ENCODE measurements at regions not wholly inside any gene's neighbourhood (a gene's known extent, or its start where the extent isn't known, plus 50 kb on each side); places are given as distances from the start of the nearest gene placed in this dataset.

DNA sequence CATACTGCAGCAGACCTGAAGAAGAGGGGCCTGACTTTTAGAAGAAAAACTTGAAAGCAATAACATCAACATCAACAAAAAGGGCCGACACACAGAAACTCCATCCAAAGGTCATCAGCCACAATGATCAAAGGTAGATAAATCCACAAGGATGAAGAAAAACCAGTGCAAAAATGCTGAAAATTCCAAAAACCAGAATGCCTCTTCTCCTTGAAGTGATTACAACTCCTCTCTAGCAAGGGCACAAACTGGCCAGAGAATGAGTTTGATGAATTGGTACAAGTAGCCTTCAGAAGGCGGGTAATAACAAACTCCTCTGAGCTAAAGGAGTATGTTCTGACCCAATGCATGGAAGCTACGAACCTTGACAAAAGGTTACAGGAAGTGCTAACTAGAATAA, 186.2 kb upstream of the RAI14 start:
- no peak for TF ChIP-seq POLR2A (IDR thresholded peaks at IDR 0.05; ENCODE audit: low read depth, low read length)
- TF ChIP-seq TAF1 (IDR thresholded peaks at IDR 0.05; ENCODE audit: low read depth, low read length), result no peak
- no peak for TF ChIP-seq POU2F2 (IDR thresholded peaks at IDR 0.05; ENCODE audit: low read depth, low read length)
- TF ChIP-seq POLR2AphosphoS5 (IDR thresholded peaks at IDR 0.05; ENCODE audit: low read depth, low read length), result no peak

Data from GM12891 (cell line).